ENCODE measurements at regions not wholly inside any gene's neighbourhood (a gene's known extent, or its start where the extent isn't known, plus 50 kb on each side); places are given as distances from the start of the nearest gene placed in this dataset.

- DNase-seq (ENCODE audit: low read depth), result no peak
These were observed 511.4 kb upstream of the MCTP2 start for GRCh38 chr15:93719921-93720351.

GRCh38 chr15:93716615-93717231, 514.6 kb upstream of the MCTP2 start:
- DNase-seq (ENCODE audit: low read depth), result no peak

- DNase-seq (ENCODE audit: low read depth), result no peak
These were observed 521.7 kb upstream of the MCTP2 start for GRCh38 chr15:93709708-93710107.

- DNase-seq (ENCODE audit: low read depth), result no peak
These were observed 522.5 kb upstream of the MCTP2 start for GRCh38 chr15:93708724-93709445.

- DNase-seq (ENCODE audit: low read depth), result no peak
These were observed 523.6 kb upstream of the MCTP2 start for GRCh38 chr15:93707751-93708150.

- no peak for DNase-seq (ENCODE audit: low read depth)
These were observed 524.7 kb upstream of the MCTP2 start for GRCh38 chr15:93706495-93707292.

GRCh38 chr15:93705753-93706455, 525.5 kb upstream of the MCTP2 start:
- DNase-seq (ENCODE audit: low read depth), result no peak

GRCh38 chr15:93703092-93703739, 528.1 kb upstream of the MCTP2 start:
- no peak for DNase-seq (ENCODE audit: low read depth)

GRCh38 chr15:93700051-93700450, 531.3 kb upstream of the MCTP2 start:
- no peak for DNase-seq (ENCODE audit: low read depth)

- DNase-seq (ENCODE audit: low read depth), result no peak
These were observed 537.3 kb upstream of the MCTP2 start for GRCh38 chr15:93694033-93694432.

GRCh38 chr15:93683651-93684050, 547.7 kb upstream of the MCTP2 start:
- no peak for DNase-seq (ENCODE audit: low read depth)

- no peak for DNase-seq (ENCODE audit: low read depth)
These were observed 559.9 kb upstream of the MCTP2 start for GRCh38 chr15:93671387-93671943.

- no peak for DNase-seq (ENCODE audit: low read depth)
These were observed 560.4 kb upstream of the MCTP2 start for GRCh38 chr15:93670931-93671330.

GRCh38 chr15:93664213-93664956, 567.0 kb upstream of the MCTP2 start:
- DNase-seq (ENCODE audit: low read depth), result no peak

GRCh38 chr15:93662162-93662885, 569.0 kb upstream of the MCTP2 start:
- no peak for DNase-seq (ENCODE audit: low read depth)

- DNase-seq (ENCODE audit: low read depth), result no peak
These were observed 569.2 kb upstream of the RGMA start for GRCh38 chr15:93658026-93658816.

- no peak for DNase-seq (ENCODE audit: low read depth)
These were observed 567.0 kb upstream of the RGMA start for GRCh38 chr15:93656041-93656440.

- no peak for DNase-seq (ENCODE audit: low read depth)
These were observed 560.8 kb upstream of the RGMA start for GRCh38 chr15:93649691-93650235.

- no peak for DNase-seq (ENCODE audit: low read depth)
These were observed 557.2 kb upstream of the RGMA start for GRCh38 chr15:93646193-93646592.
